GM12874 (cell line): ENCODE measurements at regions not wholly inside any gene's neighbourhood (a gene's known extent, or its start where the extent isn't known, plus 50 kb on each side); places are given as distances from the start of the nearest gene placed in this dataset.

Experiments used
- CTCF ChIP-seq: IDR thresholded peaks from 2 replicates; pipeline ENCODE4 v1.5.1; 2011; ENCODE audit warnings: low read depth, mild to moderate bottlenecking, control low read depth, low read length, moderate library complexity; ENCODE audit not compliant: insufficient read depth

GRCh38 chr4:4763822-4764557 lies 95.5 kb upstream of the MSX1 start:
- no peak for TF ChIP-seq CTCF

GRCh38 chr4:4762909-4763821 lies 96.3 kb upstream of the MSX1 start:
- TF ChIP-seq CTCF, result no peak

DNA sequence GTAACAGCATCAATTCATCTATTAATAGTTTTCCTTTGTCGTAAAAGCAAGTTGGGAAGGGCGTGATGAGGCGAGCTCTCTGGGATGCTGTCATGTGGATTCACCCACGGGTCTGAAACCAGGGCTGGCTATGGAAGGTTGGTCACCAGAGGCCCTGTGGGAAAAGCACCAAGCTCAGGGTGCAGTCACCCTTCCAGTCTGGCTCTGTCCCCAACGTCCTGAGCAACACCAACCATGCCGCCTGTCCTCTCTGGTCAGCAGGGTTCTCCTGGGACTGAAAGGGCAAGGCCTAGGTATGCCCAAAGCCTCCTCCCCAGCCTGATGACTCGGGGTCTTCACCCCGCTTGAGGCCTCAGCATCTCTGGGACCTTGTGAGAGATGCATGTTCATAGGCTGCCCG lies 97.2 kb upstream of the MSX1 start:
- no peak for TF ChIP-seq CTCF

DNA sequence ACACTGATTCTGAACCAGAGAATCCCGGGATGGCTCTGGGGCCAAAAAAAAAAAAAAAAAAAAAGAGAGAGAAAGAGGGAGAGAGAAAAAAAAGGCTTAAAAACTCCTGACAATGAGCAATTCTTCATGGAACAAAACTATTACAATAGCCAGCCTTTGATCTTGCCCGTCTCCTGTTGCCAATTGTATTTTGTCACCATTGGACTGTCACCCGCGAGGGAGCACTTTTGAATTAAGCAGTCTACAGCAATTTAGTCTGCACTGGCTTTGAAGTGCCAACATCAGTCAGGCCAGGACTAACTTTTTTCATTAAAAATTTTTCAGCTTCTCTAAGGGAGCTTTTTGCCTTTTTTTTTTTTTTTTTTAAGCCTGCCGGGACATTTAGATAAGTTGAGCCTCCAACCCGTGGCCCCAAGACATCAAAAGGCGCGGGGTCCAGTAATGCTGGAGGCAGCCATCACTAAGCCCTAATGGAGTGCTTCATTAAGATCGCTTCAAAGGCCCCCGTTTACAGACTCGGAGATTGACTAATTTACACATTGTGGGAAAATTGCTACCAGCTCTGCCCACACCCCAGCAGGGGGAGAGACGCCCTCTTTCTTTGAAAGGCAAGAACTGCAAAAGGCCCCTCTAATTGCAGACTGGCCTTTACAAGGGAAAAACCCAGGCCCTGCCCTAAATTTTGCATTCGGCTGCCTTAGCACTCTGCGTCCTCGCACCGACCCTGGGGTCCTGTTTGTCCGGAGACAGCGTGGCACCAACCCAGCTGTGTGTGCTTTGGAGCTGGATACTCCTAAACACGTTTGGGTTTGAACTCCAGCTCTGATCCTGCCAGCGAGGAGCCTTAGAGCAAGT lies 98.1 kb upstream of the MSX1 start:
- TF ChIP-seq CTCF, result peak; percentile 38

- TF ChIP-seq CTCF, result no peak
These were observed 99.6 kb upstream of the MSX1 start for GRCh38 chr4:4759883-4760282.

- TF ChIP-seq CTCF, result no peak
These were observed 100.2 kb upstream of the MSX1 start for GRCh38 chr4:4759232-4759631.

- no peak for TF ChIP-seq CTCF
These were observed 100.8 kb upstream of the MSX1 start for GRCh38 chr4:4758681-4759080.
